KMS-11 (cell line): ENCODE measurements at regions not wholly inside any gene's neighbourhood (a gene's known extent, or its start where the extent isn't known, plus 50 kb on each side); places are given as distances from the start of the nearest gene placed in this dataset.
"Not testable (repeated sequence)": the region's sequence is repeated elsewhere in the genome, so short reads cannot be mapped to it uniquely, and the experiment has no call there.

Experiments used
- H2AFZ ChIP-seq: fragments of 200-600 bp; sonication (generic); 2 replicates; pipeline ENCODE4 v1.6.1; 2016; ENCODE audit warnings: antibody characterized with exemption, mixed run types, low read depth
- H3K27ac ChIP-seq: fragments of 200-600 bp; sonication (generic); 2 replicates; pipeline ENCODE4 v1.6.1; 2016; ENCODE audit warnings: mild to moderate bottlenecking, mixed run types
- H3K27me3 ChIP-seq: fragments of 200-600 bp; sonication (generic); 2 replicates; pipeline ENCODE4 v1.6.1; 2017; ENCODE audit warnings: mild to moderate bottlenecking, low read depth, mixed run types, moderate library complexity; ENCODE audit not compliant: insufficient read depth
- H3K36me3 ChIP-seq: fragments of 200-600 bp; sonication (generic); 2 replicates; pipeline ENCODE4 v1.6.1; 2017; ENCODE audit warnings: mild to moderate bottlenecking, mixed run types; ENCODE audit not compliant: insufficient read depth
- H3K4me1 ChIP-seq: fragments of 200-600 bp; sonication (generic); 2 replicates; pipeline ENCODE4 v1.6.1; 2016; ENCODE audit warnings: mild to moderate bottlenecking, low read depth, mixed run types; ENCODE audit not compliant: poor library complexity, severe bottlenecking
- H3K4me2 ChIP-seq: fragments of 200-600 bp; sonication (generic); 2 replicates; pipeline ENCODE4 v1.7.0; 2016; ENCODE audit warnings: mild to moderate bottlenecking, mixed run types
- H3K4me3 ChIP-seq: fragments of 200-600 bp; sonication (generic); IDR thresholded peaks from 2 replicates; pipeline ENCODE4 v1.6.1; 2017; ENCODE audit warnings: low read depth, low read length, mixed read lengths; ENCODE audit not compliant: insufficient read depth
- H3K79me2 ChIP-seq: fragments of 200-600 bp; sonication (generic); 2 replicates; pipeline ENCODE4 v1.6.1; 2016; ENCODE audit warnings: low read depth, mixed run types; ENCODE audit not compliant: insufficient read depth
- H3K9ac ChIP-seq: fragments of 200-600 bp; sonication (generic); 2 replicates; pipeline ENCODE4 v1.6.1; 2016; ENCODE audit warnings: mild to moderate bottlenecking, mixed run types
- H4K20me1 ChIP-seq: fragments of 200-600 bp; sonication (generic); 2 replicates; pipeline ENCODE4 v1.6.1; 2016; ENCODE audit warnings: mild to moderate bottlenecking, mixed run types; ENCODE audit not compliant: insufficient read depth
- CTCF ChIP-seq: fragments of 200-600 bp; sonication (generic); conservative IDR thresholded peaks from 2 replicates; pipeline ENCODE4 v1.6.1; 2017; ENCODE audit warnings: low read depth, mild to moderate bottlenecking, antibody characterized with exemption, low read length, moderate library complexity, mixed read lengths

- H2AFZ ChIP-seq, H3K4me3 ChIP-seq, H3K27ac ChIP-seq, H3K27me3 ChIP-seq, H3K9ac ChIP-seq, H3K4me2 ChIP-seq, H4K20me1 ChIP-seq, H3K36me3 ChIP-seq, H3K79me2 ChIP-seq, H3K4me1 ChIP-seq: not testable (repeated sequence)
Observed at GRCh38 chr2:131823058-131823457, 295.4 kb downstream of the CCDC74A start.

GRCh38 chr2:131824986-131825385 is 297.3 kb downstream of the CCDC74A start:
- H3K4me2 ChIP-seq, H3K4me3 ChIP-seq, H3K36me3 ChIP-seq, H3K4me1 ChIP-seq, H3K79me2 ChIP-seq, H3K9ac ChIP-seq, H2AFZ ChIP-seq, H4K20me1 ChIP-seq, H3K27ac ChIP-seq, H3K27me3 ChIP-seq: not testable (repeated sequence)

- Histone ChIP-seq H3K4me2 (no peak overlapping the region), H3K79me2 (no peaks in the 10 kb centered on the region), H3K36me3 (no peaks in the 10 kb centered on the region), H2AFZ (no peak overlapping the region), H4K20me1 (no peaks in the 10 kb centered on the region), H3K9ac (no peak overlapping the region), H3K27ac (no peak overlapping the region), H3K4me3 (no peak overlapping the region), H3K4me1 (no peaks in the 10 kb centered on the region), H3K27me3 (no peaks in the 10 kb centered on the region)
- no peak for TF ChIP-seq CTCF
Observed at GRCh38 chr2:131827481-131828163, 299.9 kb downstream of the CCDC74A start.

GRCh38 chr2:131828164-131828561 is 300.5 kb downstream of the CCDC74A start:
- Histone ChIP-seq H3K27ac (no peak overlapping the region), H3K27me3 (no peaks in the 10 kb centered on the region), H4K20me1 (no peaks in the 10 kb centered on the region), H3K36me3 (no peaks in the 10 kb centered on the region), H3K79me2 (no peaks in the 10 kb centered on the region), H3K4me2 (no peak overlapping the region), H3K4me3 (no peak overlapping the region), H3K4me1 (no peaks in the 10 kb centered on the region), H3K9ac (no peak overlapping the region), H2AFZ (no peak overlapping the region)
- no peak for TF ChIP-seq CTCF

- H3K27me3 ChIP-seq, H4K20me1 ChIP-seq, H2AFZ ChIP-seq, H3K4me1 ChIP-seq, H3K27ac ChIP-seq, H3K36me3 ChIP-seq, H3K4me2 ChIP-seq, H3K4me3 ChIP-seq, H3K79me2 ChIP-seq, H3K9ac ChIP-seq: not testable (repeated sequence)
Observed at GRCh38 chr2:131828633-131829455, 301.2 kb downstream of the CCDC74A start.

GRCh38 chr2:131829456-131830241 is 302.0 kb downstream of the CCDC74A start:
- not testable (repeated sequence) for H2AFZ ChIP-seq, H3K36me3 ChIP-seq, H4K20me1 ChIP-seq, H3K4me3 ChIP-seq, H3K27ac ChIP-seq, H3K4me2 ChIP-seq, H3K9ac ChIP-seq, H3K79me2 ChIP-seq, H3K27me3 ChIP-seq, H3K4me1 ChIP-seq

GRCh38 chr2:131830242-131830945 is 302.7 kb downstream of the CCDC74A start:
- not testable (repeated sequence) for H3K27me3 ChIP-seq, H3K79me2 ChIP-seq, H2AFZ ChIP-seq, H3K4me2 ChIP-seq, H3K4me3 ChIP-seq, H3K9ac ChIP-seq, H3K36me3 ChIP-seq, H4K20me1 ChIP-seq, H3K4me1 ChIP-seq, H3K27ac ChIP-seq

GRCh38 chr2:131830946-131831310 is 303.2 kb downstream of the CCDC74A start:
- H2AFZ ChIP-seq, H3K4me1 ChIP-seq, H3K27me3 ChIP-seq, H3K27ac ChIP-seq, H3K4me2 ChIP-seq, H3K36me3 ChIP-seq, H3K4me3 ChIP-seq, H4K20me1 ChIP-seq, H3K79me2 ChIP-seq, H3K9ac ChIP-seq: not testable (repeated sequence)
